ENCODE measurements at regions not wholly inside any gene's neighbourhood (a gene's known extent, or its start where the extent isn't known, plus 50 kb on each side); places are given as distances from the start of the nearest gene placed in this dataset.
A peak's percentile ranks its signal among the peaks of the same experiment; 100 is the strongest.
"Not testable (repeated sequence)": the region's sequence is repeated elsewhere in the genome, so short reads cannot be mapped to it uniquely, and the experiment has no call there.

DNA sequence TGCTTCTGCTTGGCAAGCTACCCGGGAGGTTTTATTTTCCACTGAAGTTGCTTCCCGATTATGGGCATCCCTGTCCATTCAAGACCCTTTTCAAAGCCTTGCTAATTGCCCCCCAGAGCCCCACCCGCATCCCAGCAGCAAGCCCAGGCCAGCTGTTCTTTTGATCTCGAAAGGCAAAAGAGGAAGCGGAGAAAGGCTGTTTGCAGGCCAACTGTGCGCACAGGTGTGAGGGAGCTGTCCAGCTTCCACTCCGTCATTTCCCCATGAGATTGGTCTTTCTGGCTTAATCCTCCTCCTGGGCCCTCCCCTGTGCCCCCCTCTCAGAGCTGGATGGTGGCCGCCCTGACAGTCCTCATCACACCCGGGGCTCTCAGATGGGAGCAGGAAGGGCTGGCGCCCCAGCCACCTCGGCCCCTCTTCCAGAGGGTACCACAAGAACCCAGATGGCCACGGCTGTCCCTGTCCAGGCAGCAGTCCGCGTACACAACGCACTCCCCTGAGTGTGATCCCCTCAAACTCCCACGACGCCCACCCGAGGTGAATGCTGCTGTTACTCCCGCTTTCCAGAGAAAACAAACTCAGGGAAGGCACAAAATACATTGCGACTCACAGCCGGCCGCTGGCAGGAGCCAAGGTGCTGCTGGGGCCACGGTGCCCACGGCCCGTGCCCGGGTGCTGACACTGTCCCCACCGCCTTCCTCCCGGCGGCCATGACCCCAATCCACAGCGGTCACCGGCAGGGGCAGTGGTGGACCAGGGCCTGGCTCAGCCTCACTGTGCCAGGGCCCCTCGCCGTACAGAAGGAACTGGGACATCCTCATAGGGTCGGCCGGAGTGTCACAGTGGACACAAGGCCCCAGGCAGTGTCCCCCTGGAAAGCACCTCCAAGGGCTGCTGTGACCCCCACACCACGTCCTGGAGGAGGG is 121.9 kb downstream of the CRYAA start:
- DNase-seq (ENCODE audit: low read depth), result no peak

- no peak for DNase-seq (ENCODE audit: low read depth)
Observed at GRCh38 chr21:43289966-43290365, 121.2 kb downstream of the CRYAA start.

DNA sequence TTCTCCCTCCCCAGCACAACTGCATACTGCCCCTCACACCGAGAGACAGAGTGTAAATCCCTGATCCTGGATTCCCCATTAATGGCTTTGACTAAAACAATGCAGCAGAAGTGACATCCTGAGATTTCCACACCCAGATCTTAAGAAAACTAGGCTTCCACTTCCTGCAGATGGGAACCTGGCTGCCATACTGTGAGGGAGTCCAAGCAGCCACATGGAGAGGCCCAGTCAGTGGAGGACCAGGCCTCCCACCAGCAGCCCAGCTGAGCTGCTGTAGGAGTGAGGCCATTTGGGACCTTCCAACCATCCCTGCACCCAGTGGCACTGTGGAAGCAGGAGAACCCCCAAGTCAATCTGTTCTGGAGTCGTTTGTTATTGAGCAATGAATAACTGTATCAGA is 120.6 kb downstream of the CRYAA start:
- no peak for DNase-seq (ENCODE audit: low read depth)

- no peak for DNase-seq (ENCODE audit: low read depth)
Observed at GRCh38 chr21:43287795-43288755, 119.3 kb downstream of the CRYAA start.

- DNase-seq (ENCODE audit: low read depth), result peak; percentile 32
Observed at GRCh38 chr21:43287111-43287760, 118.4 kb downstream of the CRYAA start.

GRCh38 chr21:43286196-43286595 is 117.4 kb downstream of the CRYAA start:
- no peak for DNase-seq (ENCODE audit: low read depth)

GRCh38 chr21:43284700-43285099 is 115.9 kb downstream of the CRYAA start:
- DNase-seq (ENCODE audit: low read depth), result no peak

DNA sequence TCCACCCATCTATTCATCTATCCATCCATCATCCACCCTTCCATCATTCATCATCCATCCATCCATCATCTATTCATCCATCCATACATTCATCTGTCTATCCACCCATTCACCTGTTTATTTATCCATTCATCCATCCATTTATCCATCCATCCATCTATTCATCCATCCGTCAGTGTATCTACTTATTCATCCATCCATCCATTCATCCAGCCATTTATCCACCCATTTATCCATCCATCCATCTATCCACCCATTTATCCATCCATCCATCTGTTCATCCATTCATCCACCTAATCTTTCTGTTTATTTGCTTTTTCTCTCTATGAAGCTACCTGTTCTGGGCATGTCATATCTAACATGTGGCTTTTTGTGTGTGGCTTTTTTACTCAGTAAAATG is 115.4 kb downstream of the CRYAA start:
- no peak for DNase-seq (ENCODE audit: low read depth)

- not testable (repeated sequence) for DNase-seq (ENCODE audit: low read depth)
Observed at GRCh38 chr21:43283925-43284221, 115.1 kb downstream of the CRYAA start.

GRCh38 chr21:43283136-43283924 is 114.5 kb downstream of the CRYAA start:
- no peak for DNase-seq (ENCODE audit: low read depth)

DNA sequence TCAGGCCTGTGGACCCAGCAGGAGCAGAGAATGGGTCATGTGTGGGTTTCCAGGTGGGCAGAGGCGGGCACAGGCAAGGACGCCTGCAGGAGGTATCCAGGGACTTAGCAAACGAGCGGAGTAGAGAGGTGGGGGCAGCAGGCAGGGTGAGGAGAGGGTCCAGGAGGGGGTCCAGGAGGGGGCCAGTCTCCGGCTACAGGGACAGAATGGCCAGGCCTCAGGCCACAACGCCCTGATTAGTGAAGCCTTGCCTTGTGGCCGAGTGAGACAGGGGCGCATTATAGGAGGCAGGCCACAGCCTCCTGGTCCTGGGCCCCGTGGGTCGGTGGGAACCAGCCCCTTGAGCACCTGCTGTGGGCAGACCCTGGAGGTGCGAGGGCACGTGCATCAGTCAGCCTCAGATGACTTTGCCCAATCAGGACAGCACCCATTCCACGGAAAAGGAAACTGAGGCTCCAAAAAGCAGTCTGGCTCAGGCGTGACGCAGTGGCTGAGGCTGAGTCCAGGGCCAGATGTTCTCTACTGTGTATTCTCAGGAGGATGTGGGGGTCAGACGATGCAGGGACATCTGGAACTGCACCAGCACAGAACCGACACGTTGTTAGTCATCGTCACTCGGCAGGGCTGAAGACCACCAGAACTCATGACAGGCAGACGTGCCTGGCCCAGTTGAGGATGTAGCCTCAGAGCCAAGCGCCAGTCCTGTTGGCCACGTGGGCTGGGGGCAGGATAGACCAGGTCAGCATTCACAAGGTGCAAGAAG is 113.7 kb downstream of the CRYAA start:
- no peak for DNase-seq (ENCODE audit: low read depth)

- DNase-seq (ENCODE audit: low read depth), result no peak
Observed at GRCh38 chr21:43281661-43282357, 113.0 kb downstream of the CRYAA start.

GRCh38 chr21:43280949-43281633 is 112.3 kb downstream of the CRYAA start:
- no peak for DNase-seq (ENCODE audit: low read depth)

GRCh38 chr21:43279578-43279894 is 110.7 kb downstream of the CRYAA start:
- DNase-seq (ENCODE audit: low read depth), result no peak

DNA sequence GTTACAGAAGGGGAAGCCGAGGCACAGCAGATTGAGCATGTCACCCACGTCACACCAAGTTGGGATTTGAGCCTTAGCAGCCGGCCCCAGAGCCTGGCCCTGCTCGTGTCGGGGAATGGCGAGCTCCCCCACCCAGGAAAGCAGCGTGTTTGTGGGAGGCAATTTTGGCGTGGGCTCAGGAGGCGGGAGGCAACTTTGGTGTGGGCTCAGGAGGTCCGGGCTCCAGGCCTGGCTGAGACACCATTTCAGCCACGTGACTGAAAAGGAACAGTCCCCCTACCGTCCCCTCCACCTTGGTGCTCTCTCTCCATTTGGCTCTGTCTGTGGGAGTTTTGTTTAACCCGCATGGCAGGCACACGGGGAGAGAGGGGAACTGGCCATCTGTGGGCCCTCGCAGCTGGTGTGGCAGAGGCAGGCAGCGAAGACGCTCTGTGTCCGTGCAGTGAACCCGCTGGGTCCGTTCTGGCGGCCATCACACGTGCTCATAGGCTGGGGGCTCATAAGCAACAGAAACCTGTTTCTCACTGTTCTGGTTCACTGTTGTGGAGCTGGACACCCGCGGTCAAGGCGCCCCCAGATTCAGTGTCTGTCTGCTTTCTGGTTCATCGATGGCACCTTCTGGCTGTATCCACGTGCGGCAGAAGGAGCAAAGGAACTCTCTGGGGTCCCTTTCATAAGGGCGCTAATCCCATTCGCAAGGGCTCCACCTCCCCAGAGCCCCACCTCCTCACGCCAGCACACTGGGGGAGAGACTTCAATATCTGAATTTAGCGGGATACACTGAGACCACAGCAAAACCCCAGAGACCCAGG is 110.2 kb downstream of the CRYAA start:
- DNase-seq (ENCODE audit: low read depth), result no peak

DNA sequence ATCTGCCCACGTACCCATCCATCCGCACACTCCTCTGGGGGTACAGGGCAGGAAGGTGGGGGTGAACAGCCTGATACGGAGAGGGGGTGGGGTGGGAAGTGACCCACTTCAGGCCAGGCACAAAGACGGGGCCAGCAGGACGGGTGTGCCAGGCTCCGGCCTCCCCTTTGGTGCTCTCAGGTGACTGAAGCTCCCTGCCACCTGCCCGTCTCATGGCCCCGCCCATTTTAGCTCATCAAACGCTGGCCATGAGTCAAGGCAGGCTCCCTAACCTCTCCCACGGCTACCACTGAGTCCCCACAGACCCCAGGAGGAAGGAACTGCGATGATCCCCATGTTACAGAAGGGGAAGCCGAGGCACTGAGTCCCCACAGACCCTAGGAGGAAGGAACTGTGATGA is 109.6 kb downstream of the CRYAA start:
- DNase-seq (ENCODE audit: low read depth), result no peak

GRCh38 chr21:43277481-43278351 is 108.9 kb downstream of the CRYAA start:
- no peak for DNase-seq (ENCODE audit: low read depth)

Measured in HT1080 (cell line).